ENCODE measurements at regions not wholly inside any gene's neighbourhood (a gene's known extent, or its start where the extent isn't known, plus 50 kb on each side); places are given as distances from the start of the nearest gene placed in this dataset.
"Not testable (repeated sequence)": the region's sequence is repeated elsewhere in the genome, so short reads cannot be mapped to it uniquely, and the experiment has no call there.

DNA sequence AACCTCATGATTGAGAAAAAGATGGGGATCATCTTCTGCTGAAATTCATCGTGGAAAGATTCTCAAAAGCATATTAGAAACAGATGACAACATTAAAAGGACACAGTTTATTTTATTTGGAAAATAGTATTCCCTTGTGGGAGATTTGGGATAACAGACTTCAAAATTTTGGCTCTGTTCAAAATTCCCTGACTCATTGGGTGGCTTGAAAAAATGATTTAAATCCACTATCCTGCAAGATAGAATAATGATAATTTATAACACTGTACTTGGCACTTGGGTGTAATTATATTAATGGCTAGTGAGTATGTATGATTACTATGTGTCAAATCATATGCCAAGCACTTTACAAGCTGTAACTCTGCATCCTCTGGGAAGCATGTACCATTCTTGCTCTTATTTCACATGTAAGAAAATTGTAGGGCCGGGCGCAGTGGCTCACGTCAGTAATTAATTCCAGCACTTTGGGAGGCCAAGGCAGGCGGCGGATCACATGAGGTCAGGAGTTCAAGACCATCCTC is 128.8 kb downstream of the LMNTD1 start:
- DNase-seq (ENCODE audit: low spot score), result no peak

DNA sequence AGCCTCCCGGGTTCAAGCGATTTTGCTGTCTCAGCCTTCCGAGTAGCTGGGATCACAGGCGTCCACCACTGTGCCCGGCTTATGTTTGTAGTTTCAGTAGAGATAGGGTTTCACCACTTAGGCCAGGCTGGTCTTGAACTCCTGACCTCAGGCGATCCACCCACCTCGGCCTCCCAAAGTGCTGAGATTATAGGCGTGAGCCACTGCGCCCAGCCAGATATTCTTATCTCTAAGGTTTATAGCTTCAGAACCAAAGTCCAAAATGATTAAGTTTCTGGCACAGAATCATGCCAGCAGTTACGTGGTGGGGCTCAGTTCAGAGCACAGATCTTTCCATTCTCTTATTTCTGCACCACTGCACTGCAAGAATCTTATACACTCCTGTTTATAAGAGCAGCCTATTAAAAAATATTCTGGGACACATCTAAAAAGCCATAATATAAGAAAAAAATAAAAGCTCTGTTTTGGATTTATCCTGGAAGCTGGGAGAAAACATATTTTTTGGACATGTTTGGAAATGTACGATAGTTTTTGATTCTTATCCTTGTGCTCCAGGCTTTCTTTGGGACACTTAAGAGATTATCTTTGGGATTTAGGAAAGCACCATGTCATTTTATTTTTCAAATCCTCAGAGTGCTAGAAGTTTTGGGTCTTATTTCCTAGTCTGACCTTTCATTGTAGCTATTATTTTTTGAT is 129.6 kb downstream of the LMNTD1 start:
- DNase-seq (ENCODE audit: low spot score), result no peak

DNA sequence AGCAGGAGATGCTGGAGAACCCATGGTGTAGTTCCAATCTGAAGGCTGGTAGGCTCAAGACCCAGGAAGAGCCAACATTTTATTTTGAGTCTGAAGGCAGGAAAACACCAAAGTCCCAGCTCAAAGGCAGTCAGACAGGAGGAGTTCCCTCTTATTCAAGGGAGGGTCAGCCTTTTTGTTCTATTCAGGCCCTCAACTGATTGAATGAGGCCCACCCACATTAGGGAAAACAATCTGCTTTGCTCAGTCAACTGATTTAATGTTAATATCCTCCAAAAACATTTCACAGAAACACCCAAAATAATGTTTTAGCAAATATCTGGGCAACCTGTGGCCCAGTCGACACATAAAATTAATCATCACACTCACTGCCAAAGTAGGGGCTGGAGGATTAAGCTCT is 130.8 kb downstream of the LMNTD1 start:
- DNase-seq (ENCODE audit: low spot score), result no peak

- no peak for DNase-seq (ENCODE audit: low spot score)
Observed at GRCh38 chr12:25421651-25422167, 131.4 kb downstream of the LMNTD1 start.

DNA sequence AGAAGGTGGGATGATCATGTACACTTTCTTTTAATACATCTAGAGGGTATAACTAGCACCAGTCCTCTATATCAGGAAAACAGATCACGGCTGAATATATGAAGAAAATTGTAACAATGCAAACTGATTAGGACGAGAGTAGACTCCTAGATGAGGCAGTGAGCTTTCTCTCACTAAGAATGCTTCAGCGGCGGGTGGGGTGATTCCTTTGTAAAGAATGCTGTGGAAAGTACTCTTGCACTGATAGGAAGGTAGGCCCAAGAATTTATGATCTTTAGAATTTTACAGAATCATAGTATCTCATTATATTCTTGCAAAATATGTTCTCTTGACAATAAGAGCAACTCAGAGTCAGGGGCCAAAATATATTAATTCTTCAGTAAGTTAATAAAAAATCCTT is 133.0 kb downstream of the LMNTD1 start:
- DNase-seq (ENCODE audit: low spot score), result no peak

- DNase-seq (ENCODE audit: low spot score), result no peak
Observed at GRCh38 chr12:25419595-25419994, 133.5 kb downstream of the LMNTD1 start.

DNA sequence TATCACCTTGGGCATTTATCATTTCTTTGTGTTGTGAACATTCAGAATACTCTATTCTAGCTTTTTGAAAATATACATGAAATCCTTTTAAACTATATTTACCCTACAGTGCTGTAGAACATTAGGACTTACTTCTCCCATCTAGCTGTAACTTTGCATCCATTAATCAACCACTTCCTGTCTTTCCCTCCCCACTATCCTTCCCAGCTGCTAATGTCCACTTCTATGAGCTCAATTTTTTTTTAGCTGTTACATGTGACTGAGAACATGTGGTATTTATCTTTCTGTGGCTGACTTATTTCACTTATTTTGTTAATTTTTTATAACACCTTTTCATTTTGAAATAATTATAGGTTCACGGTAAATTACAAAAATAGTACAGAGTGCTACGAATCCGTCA is 136.0 kb downstream of the LMNTD1 start:
- DNase-seq (ENCODE audit: low spot score), result no peak

DNA sequence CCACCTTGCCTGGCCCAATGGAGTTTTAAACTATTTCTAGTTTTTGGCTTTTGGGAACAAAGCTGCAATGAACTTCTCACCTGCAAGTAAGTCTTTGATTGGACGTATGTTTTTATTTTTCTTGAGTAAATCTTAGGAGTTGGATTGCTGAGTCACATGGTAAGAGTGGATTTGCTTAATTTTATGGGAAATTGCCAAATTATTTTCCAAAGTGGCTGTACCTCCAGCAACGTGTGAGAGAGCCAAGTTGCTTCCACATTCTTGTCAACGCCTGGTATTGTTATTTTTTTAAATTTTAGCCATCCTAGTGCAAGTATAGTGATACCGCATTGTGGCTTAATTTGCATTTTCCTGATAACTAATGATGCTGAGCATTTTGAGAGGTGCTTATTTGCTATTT is 136.6 kb downstream of the LMNTD1 start:
- no peak for DNase-seq (ENCODE audit: low spot score)

DNA sequence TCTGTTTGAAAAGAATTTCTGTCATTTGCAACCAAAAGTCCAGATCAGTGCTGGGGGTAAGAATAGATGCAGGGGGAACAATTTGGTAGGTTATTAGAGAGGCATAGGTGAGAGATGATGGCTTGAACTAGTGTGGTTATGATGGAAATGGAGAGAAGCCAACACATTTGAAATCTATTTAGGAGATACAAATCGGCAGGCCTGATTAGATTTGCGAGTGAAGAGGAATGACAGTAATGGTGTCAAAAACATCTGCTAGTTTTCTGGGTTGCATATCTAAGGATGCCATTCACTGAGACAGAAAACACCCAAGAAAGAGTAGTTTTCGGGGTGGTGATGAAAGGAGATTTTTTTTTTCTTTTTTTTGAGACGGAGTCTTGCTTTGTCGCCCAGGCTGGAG is 138.1 kb downstream of the LMNTD1 start:
- DNase-seq (ENCODE audit: low spot score), result no peak

DNA sequence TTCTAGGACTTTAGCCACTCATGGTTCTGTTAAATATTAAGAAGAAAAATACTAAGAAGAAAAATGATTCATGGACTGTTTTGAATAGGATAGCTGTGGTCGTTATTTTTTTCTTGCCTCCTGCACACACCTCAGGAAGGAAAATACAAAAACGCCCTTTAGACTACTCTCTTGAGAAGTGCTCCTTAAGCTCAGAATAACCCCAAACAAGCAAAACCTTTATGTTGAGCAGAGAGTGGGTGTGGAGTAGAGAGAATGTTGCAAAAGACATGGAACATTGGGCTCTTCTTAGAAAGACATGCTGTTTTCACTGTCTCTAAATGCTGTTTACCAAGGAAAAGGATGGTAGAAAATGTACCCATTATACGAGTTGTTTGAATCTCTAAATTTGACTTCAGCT is 140.3 kb downstream of the LMNTD1 start:
- no peak for DNase-seq (ENCODE audit: low spot score)

DNA sequence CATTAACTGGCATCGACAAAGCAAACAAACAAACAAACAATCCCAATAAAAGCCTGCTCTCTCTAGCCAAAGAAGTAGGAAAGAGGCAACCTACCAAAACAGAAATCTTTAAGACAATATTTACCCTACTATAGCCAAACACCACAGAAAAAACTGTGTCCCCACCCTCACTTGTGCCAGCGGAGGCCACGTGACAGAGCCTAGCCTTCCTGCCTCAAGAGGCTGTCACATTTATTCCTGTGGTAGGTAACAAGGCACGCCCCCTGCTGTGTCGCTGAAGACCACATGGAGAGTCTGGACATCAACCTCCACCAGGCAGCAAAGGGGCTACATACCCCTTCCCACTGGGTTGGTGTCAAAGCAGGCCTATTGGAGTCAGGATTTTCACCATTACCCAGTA is 148.1 kb downstream of the LMNTD1 start:
- DNase-seq (ENCODE audit: low spot score), result no peak

DNA sequence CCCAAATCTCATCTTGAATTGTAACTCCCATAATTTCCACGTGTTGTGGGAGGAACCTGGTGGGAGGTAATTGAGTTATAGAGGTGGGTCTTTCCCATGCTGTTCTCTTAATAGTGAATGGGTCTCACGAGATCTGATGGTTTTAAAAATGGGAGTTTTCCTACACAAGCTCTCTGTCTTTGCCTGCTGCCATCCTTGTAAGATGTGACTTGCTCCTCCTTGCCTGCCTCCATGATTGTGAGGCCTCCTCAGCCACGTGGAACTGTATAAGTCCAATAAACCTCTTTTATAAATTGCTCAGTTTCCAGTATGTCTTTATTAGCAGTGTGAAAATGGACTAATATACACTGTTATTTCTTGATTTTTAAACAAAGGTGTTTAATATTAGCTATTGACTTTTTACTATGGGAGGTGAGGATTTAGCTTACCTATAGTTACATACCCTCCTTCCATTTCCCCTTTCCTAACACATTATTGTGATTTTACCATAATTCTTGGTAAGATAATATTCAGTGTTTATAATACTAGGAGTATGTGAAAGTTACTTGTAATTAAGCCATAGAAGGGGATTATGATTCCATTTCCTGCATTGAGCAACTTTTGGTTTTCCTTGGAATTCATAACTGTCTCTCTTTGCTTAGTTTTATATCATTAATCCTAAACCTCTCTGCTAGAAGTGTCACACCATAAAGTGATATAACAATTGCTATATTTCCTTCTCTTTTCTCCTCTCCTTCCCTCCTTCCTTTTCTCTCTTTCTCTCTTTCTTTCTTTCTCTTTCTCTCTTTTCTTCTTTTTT is 151.0 kb upstream of the KRAS start:
- no peak for DNase-seq (ENCODE audit: low spot score)

DNA sequence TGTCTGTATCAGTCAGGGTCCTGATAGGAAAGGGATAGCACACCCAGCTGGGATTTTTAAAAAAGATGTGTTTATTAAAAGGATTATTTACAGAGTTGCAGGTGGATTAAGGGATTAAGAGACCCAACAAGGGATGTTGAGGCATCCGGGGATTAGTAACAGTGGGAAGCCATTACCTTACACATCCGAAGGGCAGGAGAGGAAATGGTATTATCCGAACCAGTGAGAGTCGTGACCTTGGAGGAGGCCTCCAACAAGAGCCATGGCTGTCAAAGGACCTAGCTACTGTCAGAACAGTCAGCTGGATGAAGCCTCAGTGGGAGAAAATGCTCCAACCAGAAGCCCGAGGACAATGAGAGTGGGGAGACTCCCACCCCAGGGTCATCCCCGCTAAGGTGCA is 146.3 kb upstream of the KRAS start:
- no peak for DNase-seq (ENCODE audit: low spot score)

DNA sequence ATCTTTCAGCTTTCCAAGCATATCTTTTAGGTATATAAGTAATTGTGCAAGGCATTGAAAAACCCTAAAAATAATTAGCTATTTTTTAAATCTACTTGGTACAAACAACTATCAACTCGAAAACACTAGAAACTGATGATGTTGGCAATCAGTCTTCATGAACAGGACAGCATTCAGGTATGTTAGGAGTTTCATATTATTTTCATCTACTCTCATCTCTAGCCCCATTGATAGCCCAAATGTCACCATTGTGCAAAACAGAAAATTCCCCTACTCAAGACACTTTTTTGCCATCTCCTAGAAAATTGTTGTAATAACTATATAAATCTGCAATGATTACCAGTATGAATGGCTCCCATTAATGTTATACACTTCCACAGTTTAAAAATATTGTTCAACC is 144.5 kb upstream of the KRAS start:
- no peak for DNase-seq (ENCODE audit: low spot score)

DNA sequence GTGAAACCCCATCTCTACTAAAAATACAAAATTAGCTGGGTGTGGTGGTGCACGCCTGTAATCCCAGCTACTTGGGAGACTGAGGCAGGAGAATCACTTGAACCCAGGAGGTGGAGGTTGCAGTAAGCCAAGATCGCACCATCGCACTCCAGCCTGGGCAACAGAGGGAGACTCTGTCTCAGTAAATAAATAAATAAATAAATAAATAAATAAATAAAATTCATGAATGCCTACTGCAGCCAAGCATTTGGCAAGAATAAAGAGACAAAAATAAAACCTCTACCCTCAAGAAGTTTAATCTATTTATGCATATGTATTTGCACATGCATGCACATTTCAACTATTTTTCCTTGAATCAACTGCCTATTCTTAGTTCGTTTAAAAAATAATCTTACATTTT is 144.0 kb upstream of the KRAS start:
- not testable (repeated sequence) for DNase-seq (ENCODE audit: low spot score)

- DNase-seq (ENCODE audit: low spot score), result no peak
Observed at GRCh38 chr12:25394025-25394424, 143.3 kb upstream of the KRAS start.

- DNase-seq (ENCODE audit: low spot score), result not testable (repeated sequence)
Observed at GRCh38 chr12:25391346-25391745, 140.6 kb upstream of the KRAS start.

DNA sequence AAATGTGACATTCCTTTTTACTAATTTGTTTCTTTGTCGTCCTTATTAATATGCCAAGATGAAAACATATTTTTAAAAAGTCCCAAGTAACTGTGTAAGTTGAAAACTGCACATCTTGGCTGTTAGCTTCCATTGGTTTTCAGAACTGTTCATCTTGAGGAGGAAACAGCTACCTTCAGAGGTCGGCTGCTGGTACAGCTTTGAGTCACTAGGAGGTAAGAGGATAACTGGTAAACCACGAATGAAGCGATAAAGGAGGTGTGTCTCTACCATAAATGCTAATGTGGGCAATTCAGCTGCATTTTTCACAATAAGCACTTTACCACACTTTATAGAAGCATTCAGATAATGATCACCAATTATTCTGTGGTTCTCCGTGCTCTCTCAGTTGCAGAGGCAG is 137.5 kb upstream of the KRAS start:
- DNase-seq (ENCODE audit: low spot score), result no peak

DNA sequence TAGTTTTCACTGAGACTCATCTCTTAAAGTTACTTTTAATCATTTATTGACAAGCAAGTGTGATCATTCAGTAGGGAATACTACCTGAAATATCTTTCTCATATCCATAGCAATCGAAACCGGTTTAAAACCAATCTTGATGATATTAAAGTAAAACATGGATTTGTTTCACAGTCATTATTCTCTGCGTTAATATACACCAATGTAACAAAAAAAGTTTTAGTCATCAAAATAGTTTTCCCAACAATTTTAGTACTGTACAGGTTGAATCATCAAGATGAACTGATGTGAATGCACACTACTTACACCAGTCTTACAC is 137.0 kb upstream of the KRAS start:
- no peak for DNase-seq (ENCODE audit: low spot score)

GRCh38 chr12:25386831-25387731 is 136.4 kb upstream of the KRAS start:
- DNase-seq (ENCODE audit: low spot score), result peak; percentile 87

DNA sequence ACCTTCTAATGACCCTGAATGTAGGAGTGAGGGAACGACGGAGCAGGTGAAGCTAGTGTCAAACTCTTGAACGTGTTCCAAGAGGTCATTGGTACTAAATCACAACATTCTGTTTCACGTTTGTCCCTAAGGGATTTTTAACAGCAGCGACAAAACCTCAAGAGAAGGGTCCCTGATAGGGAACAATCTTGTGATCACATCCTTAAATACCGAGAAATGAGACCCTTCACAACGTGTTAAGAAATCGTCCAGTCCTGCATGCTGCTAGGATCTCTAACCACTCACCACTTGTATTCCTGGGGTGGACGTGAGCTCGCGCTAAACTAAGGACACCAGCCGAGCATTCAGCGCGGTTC is 134.1 kb upstream of the KRAS start:
- peak; percentile 12 for DNase-seq (ENCODE audit: low spot score)

Data from globus pallidus (tissue), 1 donor.